Calu3 (cell line): ENCODE measurements at regions not wholly inside any gene's neighbourhood (a gene's known extent, or its start where the extent isn't known, plus 50 kb on each side); places are given as distances from the start of the nearest gene placed in this dataset.
"Not testable (repeated sequence)": the region's sequence is repeated elsewhere in the genome, so short reads cannot be mapped to it uniquely, and the experiment has no call there.

Experiments
- BruUV-seq: library from RNA; stranded (reverse); fragments of 400-500 nt; replicated peaks from 2 replicates; lab custom pipeline; 2021; lab: Mats Ljungman, UMichigan
- CTCF ChIA-PET: fragments of 300-600 bp; sonication (Branson Sonifier 250); formaldehyde crosslinking; loops from one replicate; lab custom pipeline; 2022; ENCODE audit warnings: antibody characterized with exemption; lab: Charles Lee
- DNase-seq: peaks from one replicate; pipeline ENCODE4 v3.0.0; 2022
- H3K27ac Mint-ChIP-seq: one replicate; pipeline ENCODE4 v1.8.0; 2022; ENCODE audit warnings: mixed read lengths; ENCODE audit not compliant: unreplicated experiment
- H3K27me3 Mint-ChIP-seq: one replicate; pipeline ENCODE4 v1.8.0; 2022; ENCODE audit warnings: mixed read lengths; ENCODE audit not compliant: unreplicated experiment
- H3K36me3 Mint-ChIP-seq: one replicate; pipeline ENCODE4 v1.8.0; 2022; ENCODE audit warnings: mild to moderate bottlenecking, moderate library complexity, mixed read lengths; ENCODE audit not compliant: insufficient read depth, unreplicated experiment
- H3K4me1 Mint-ChIP-seq: one replicate; pipeline ENCODE4 v1.8.0; 2022; ENCODE audit warnings: mild to moderate bottlenecking, low read depth, mixed read lengths; ENCODE audit not compliant: unreplicated experiment
- H3K4me3 Mint-ChIP-seq: one replicate; pipeline ENCODE4 v1.8.0; 2022; ENCODE audit warnings: mild to moderate bottlenecking, low read depth, moderate library complexity, mixed read lengths; ENCODE audit not compliant: unreplicated experiment
- H3K9me3 Mint-ChIP-seq: one replicate; pipeline ENCODE4 v1.8.0; 2022; ENCODE audit warnings: low read depth, mixed read lengths; ENCODE audit not compliant: unreplicated experiment
- intact Hi-C: fragments of 100-400 bp; cut with micrococcal nuclease; formaldehyde crosslinking; loops from one replicate; pipeline ENCODE4 v1.10.0; 2022; ENCODE audit not compliant: unreplicated experiment
- TF ChIP-seq, protein P1 (sequence below): fragments of 200-600 bp; IDR thresholded peaks from one replicate; pipeline ENCODE4 v1.8.0; 2022; ENCODE audit warnings: antibody characterized with exemption; ENCODE audit not compliant: unreplicated experiment

DNA sequence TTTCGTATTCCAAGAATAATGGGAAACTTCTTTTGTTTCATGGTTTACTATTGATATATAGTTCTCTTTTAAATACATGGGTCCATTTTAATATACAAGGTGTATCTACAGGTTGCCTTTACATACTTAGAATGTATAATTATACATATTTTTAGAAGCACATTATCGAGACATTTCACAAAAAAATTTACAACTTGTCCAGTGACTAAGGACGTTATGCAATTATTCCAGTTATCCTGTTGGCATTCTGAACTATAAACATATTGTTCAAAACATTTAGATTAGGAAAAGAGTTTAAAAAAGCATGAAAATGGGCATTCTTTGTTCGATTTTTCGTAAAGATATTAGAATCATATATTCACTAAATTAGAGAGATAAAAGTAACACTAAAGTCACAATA, 344.6 kb upstream of the TMEFF2 start:
- Mint-ChIP-seq H3K4me3 (no peak overlapping the region), H3K27me3 (no peaks in the 10 kb centered on the region), H3K9me3 (no peaks in the 10 kb centered on the region), H3K4me1 (peaks cover 11% of the 10 kb centered on the region), H3K27ac (no peak overlapping the region), H3K36me3 (no peaks in the 10 kb centered on the region)
- no TSS peak for BruUV-seq
- DNase-seq: no peak
- CTCF ChIA-PET: no interaction called here
- TF ChIP-seq, protein P1, sequence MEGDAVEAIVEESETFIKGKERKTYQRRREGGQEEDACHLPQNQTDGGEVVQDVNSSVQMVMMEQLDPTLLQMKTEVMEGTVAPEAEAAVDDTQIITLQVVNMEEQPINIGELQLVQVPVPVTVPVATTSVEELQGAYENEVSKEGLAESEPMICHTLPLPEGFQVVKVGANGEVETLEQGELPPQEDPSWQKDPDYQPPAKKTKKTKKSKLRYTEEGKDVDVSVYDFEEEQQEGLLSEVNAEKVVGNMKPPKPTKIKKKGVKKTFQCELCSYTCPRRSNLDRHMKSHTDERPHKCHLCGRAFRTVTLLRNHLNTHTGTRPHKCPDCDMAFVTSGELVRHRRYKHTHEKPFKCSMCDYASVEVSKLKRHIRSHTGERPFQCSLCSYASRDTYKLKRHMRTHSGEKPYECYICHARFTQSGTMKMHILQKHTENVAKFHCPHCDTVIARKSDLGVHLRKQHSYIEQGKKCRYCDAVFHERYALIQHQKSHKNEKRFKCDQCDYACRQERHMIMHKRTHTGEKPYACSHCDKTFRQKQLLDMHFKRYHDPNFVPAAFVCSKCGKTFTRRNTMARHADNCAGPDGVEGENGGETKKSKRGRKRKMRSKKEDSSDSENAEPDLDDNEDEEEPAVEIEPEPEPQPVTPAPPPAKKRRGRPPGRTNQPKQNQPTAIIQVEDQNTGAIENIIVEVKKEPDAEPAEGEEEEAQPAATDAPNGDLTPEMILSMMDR: no peak
- intact Hi-C loops: no loop called here

GRCh38 chr2:192536922-192537624, 342.3 kb upstream of the TMEFF2 start:
- CTCF ChIA-PET: interaction anchor here (0.5 kb wide), 1 partner anchor 902 kb away, joined by 3 read pairs; no protein-coding TSS in a partner anchor
- TF ChIP-seq, protein P1: no peak
- no TSS peak for BruUV-seq

GRCh38 chr2:192535956-192536921, 341.5 kb upstream of the TMEFF2 start:
- BruUV-seq: no TSS peak
- Mint-ChIP-seq H3K27ac (no peak overlapping the region), H3K27me3 (no peaks in the 10 kb centered on the region), H3K4me3 (no peak overlapping the region), H3K36me3 (no peaks in the 10 kb centered on the region), H3K9me3 (no peaks in the 10 kb centered on the region), H3K4me1 (no peaks in the 10 kb centered on the region)
- DNase-seq: no peak
- intact Hi-C loops: no loop called here
- CTCF ChIA-PET: interaction anchor here (0.5 kb wide), 1 partner anchor 903 kb away, joined by 3 read pairs; no protein-coding TSS in a partner anchor
- TF ChIP-seq, protein P1: no peak

More at GRCh38 chr2:192536922-192537624, 342.3 kb upstream of the TMEFF2 start:
- Mint-ChIP-seq H3K27ac (no peak overlapping the region), H3K4me1 (peaks cover 7% of the 10 kb centered on the region), H3K4me3 (no peak overlapping the region), H3K36me3 (no peaks in the 10 kb centered on the region), H3K9me3 (no peaks in the 10 kb centered on the region), H3K27me3 (no peaks in the 10 kb centered on the region)
- no peak for DNase-seq
- intact Hi-C loops: no loop called here

GRCh38 chr2:192534072-192534471, 339.3 kb upstream of the TMEFF2 start:
- no peak for DNase-seq
- intact Hi-C loops: no loop called here
- no peaks in the 10 kb centered on the region for H3K36me3 Mint-ChIP-seq
- no peaks in the 10 kb centered on the region for H3K9me3 Mint-ChIP-seq
- TF ChIP-seq, protein P1: no peak
- H3K27ac Mint-ChIP-seq: no peak overlapping the region
- no TSS peak for BruUV-seq
- no peaks in the 10 kb centered on the region for H3K4me1 Mint-ChIP-seq
- no peak overlapping the region for H3K4me3 Mint-ChIP-seq
- no peaks in the 10 kb centered on the region for H3K27me3 Mint-ChIP-seq
- CTCF ChIA-PET: no interaction called here

DNA sequence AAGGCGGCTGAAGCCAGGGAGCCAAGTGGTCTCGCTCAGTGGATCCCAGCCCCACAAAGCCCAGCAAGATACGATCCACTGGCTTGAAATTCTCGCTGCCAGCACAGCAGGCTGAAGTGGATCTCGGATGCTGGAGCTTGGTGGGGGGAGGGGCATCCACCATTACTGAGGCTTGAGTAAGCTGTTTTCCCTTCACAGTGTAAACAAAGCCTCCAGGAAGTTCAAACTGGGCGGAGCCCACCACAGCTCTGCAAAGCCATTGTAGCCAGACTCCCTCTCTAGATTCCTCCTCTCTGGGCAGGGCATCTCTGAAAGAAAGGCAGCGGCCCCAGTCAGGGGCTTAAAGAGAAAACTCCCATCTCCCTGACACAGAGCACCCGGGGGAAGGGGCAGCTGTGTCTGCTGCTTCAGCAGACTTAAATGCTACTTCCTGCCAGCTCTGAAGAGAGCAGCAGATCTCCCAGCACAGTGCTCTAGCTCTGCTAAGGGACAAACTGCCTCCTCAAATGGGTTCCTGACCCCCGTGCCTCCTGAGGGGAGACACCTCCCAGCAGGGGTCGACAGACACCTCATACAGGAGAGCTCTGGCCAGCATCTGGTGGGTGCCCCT, 330.0 kb upstream of the TMEFF2 start:
- H3K4me1 Mint-ChIP-seq, BruUV-seq, CTCF ChIA-PET, intact Hi-C loops, H3K27me3 Mint-ChIP-seq, H3K36me3 Mint-ChIP-seq, H3K27ac Mint-ChIP-seq, H3K4me3 Mint-ChIP-seq, H3K9me3 Mint-ChIP-seq, DNase-seq: not testable (repeated sequence)

- H3K4me1 Mint-ChIP-seq, BruUV-seq, H3K27me3 Mint-ChIP-seq, intact Hi-C loops, DNase-seq, H3K36me3 Mint-ChIP-seq, H3K27ac Mint-ChIP-seq, H3K4me3 Mint-ChIP-seq, CTCF ChIA-PET, H3K9me3 Mint-ChIP-seq: not testable (repeated sequence)
Observed at GRCh38 chr2:192524214-192524613, 329.5 kb upstream of the TMEFF2 start.
